GM19463 (cell line): ENCODE measurements at regions not wholly inside any gene's neighbourhood (a gene's known extent, or its start where the extent isn't known, plus 50 kb on each side); places are given as distances from the start of the nearest gene placed in this dataset.

Source experiments
- ATAC-seq: cut with Tn5 transposase; IDR thresholded peaks from one replicate; pipeline ENCODE4 v1.9.1; 2021; ENCODE audit warnings: mild to moderate bottlenecking, moderate library complexity; ENCODE audit not compliant: unreplicated experiment

- ATAC-seq: no peak
These were observed 220.5 kb upstream of the XYLT1 start for GRCh38 chr16:17691106-17691898.

GRCh38 chr16:17685447-17685846, 214.7 kb upstream of the XYLT1 start:
- ATAC-seq: no peak

GRCh38 chr16:17683281-17683680, 212.5 kb upstream of the XYLT1 start:
- ATAC-seq: no peak

- ATAC-seq: no peak
These were observed 205.4 kb upstream of the XYLT1 start for GRCh38 chr16:17676171-17676570.

GRCh38 chr16:17668386-17668785, 197.6 kb upstream of the XYLT1 start:
- ATAC-seq: no peak

GRCh38 chr16:17666293-17666692, 195.5 kb upstream of the XYLT1 start:
- no peak for ATAC-seq

GRCh38 chr16:17658881-17659280, 188.1 kb upstream of the XYLT1 start:
- no peak for ATAC-seq

GRCh38 chr16:17657045-17657444, 186.3 kb upstream of the XYLT1 start:
- no peak for ATAC-seq

GRCh38 chr16:17654571-17654970, 183.8 kb upstream of the XYLT1 start:
- no peak for ATAC-seq

- no peak for ATAC-seq
These were observed 183.4 kb upstream of the XYLT1 start for GRCh38 chr16:17654142-17654541.

GRCh38 chr16:17647879-17648872, 177.4 kb upstream of the XYLT1 start:
- ATAC-seq: no peak

GRCh38 chr16:17643935-17644334, 173.2 kb upstream of the XYLT1 start:
- no peak for ATAC-seq

- ATAC-seq: no peak
These were observed 171.2 kb upstream of the XYLT1 start for GRCh38 chr16:17641990-17642389.

GRCh38 chr16:17638134-17638533, 167.4 kb upstream of the XYLT1 start:
- no peak for ATAC-seq

GRCh38 chr16:17635183-17635582, 164.4 kb upstream of the XYLT1 start:
- ATAC-seq: no peak

GRCh38 chr16:17633181-17633951, 162.6 kb upstream of the XYLT1 start:
- no peak for ATAC-seq

- ATAC-seq: no peak
These were observed 161.9 kb upstream of the XYLT1 start for GRCh38 chr16:17632667-17633066.

- ATAC-seq: no peak
These were observed 159.2 kb upstream of the XYLT1 start for GRCh38 chr16:17629936-17630335.

GRCh38 chr16:17628983-17629382, 158.2 kb upstream of the XYLT1 start:
- ATAC-seq: no peak

- ATAC-seq: no peak
These were observed 151.6 kb upstream of the XYLT1 start for GRCh38 chr16:17622366-17622765.

GRCh38 chr16:17619261-17619660, 148.5 kb upstream of the XYLT1 start:
- no peak for ATAC-seq
